ENCODE measurements at regions not wholly inside any gene's neighbourhood (a gene's known extent, or its start where the extent isn't known, plus 50 kb on each side); places are given as distances from the start of the nearest gene placed in this dataset.

- TF ChIP-seq, protein P1, sequence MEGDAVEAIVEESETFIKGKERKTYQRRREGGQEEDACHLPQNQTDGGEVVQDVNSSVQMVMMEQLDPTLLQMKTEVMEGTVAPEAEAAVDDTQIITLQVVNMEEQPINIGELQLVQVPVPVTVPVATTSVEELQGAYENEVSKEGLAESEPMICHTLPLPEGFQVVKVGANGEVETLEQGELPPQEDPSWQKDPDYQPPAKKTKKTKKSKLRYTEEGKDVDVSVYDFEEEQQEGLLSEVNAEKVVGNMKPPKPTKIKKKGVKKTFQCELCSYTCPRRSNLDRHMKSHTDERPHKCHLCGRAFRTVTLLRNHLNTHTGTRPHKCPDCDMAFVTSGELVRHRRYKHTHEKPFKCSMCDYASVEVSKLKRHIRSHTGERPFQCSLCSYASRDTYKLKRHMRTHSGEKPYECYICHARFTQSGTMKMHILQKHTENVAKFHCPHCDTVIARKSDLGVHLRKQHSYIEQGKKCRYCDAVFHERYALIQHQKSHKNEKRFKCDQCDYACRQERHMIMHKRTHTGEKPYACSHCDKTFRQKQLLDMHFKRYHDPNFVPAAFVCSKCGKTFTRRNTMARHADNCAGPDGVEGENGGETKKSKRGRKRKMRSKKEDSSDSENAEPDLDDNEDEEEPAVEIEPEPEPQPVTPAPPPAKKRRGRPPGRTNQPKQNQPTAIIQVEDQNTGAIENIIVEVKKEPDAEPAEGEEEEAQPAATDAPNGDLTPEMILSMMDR (conservative IDR thresholded peaks at IDR 0.05; ENCODE audit: low read length): no peak
- H3K4me3 ChIP-seq (ENCODE audit: low read length): no peak overlapping the region
- DNase-seq (ENCODE audit: low read depth): no peak
Measured at GRCh38 chr5:3742750-3743149, 147.1 kb downstream of the IRX1 start.

GRCh38 chr5:3751846-3752245 lies 156.2 kb downstream of the IRX1 start:
- TF ChIP-seq, protein P1 (conservative IDR thresholded peaks at IDR 0.05; ENCODE audit: low read length): no peak
- H3K4me3 ChIP-seq (ENCODE audit: low read length): no peak overlapping the region
- no peak for DNase-seq (ENCODE audit: low read depth)

DNA sequence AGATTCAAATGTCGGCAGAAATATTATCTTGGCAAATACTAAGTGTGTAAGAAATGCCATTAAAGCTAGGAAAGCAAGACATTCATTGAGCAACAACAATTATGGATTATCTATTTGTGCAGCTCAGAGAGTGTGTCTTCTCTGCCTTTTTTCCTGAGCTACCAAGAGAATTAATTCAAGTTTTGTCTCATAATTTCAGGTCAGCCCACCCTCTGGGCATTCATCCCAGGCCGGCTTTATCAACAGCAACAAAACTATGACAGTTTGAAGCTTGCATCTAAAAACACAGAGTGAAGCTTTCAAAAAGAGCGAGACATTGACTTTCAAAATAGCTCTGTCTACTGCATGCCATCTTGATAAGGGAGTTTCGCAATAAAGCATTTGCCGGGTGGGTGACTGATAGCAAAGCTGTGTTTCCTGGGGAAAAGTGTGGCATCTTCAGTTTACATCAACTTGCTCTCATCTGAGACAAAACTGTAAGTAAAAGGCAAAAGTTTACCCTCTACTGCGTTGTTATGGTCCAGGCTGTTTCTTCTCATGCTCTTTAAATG lies 182.4 kb downstream of the IRX1 start:
- DNase-seq (ENCODE audit: low read depth): no peak
- H3K4me3 ChIP-seq (ENCODE audit: low read length): no peak overlapping the region
- TF ChIP-seq, protein P1 (conservative IDR thresholded peaks at IDR 0.05; ENCODE audit: low read length): no peak

DNA sequence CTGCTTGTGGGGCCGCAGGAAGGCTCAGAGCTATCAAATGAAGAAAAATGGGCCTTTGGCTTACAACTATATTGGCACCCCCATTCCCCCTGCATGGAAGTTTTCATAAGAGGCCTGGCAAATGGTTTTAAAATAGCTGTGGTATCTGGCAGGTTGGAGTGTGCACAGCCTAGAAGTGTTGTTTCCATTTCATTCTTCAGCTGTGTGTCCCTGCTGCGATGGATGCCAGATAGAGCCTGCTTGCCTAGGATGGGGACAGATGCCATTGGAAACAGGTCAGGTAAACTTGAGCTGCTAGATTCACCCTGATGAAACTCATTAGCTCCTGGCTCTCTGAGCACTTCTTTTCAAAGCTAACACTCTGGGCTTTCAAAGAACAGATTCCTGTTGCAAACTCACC lies 183.3 kb downstream of the IRX1 start:
- no peak overlapping the region for H3K4me3 ChIP-seq (ENCODE audit: low read length)
- no peak for DNase-seq (ENCODE audit: low read depth)
- TF ChIP-seq, protein P1 (conservative IDR thresholded peaks at IDR 0.05; ENCODE audit: low read length): no peak

GRCh38 chr5:3780278-3780677 lies 184.6 kb downstream of the IRX1 start:
- no peak overlapping the region for H3K4me3 ChIP-seq (ENCODE audit: low read length)
- TF ChIP-seq, protein P1 (conservative IDR thresholded peaks at IDR 0.05; ENCODE audit: low read length): no peak
- no peak for DNase-seq (ENCODE audit: low read depth)

DNA sequence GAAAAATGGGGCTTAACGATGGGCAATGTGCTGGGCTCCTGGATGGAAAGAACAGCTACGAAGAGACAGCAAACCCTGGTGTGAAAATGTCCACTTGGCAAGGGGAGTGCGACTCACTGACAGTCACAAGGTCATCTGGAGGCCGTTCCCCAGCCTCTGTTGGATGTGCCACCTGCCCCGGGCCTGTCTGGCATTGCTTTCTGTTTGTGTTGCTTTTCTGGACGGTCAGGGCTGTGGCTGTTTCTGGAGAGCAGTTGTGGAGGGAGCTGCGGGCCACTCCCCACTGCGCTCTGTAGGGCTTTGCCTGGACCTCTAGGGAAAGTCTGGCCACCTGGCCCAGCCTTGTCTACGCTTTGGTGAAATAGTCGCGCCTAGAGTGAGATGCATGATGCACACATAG lies 185.3 kb downstream of the IRX1 start:
- no peak overlapping the region for H3K4me3 ChIP-seq (ENCODE audit: low read length)
- TF ChIP-seq, protein P1 (conservative IDR thresholded peaks at IDR 0.05; ENCODE audit: low read length): no peak
- DNase-seq (ENCODE audit: low read depth): no peak

DNA sequence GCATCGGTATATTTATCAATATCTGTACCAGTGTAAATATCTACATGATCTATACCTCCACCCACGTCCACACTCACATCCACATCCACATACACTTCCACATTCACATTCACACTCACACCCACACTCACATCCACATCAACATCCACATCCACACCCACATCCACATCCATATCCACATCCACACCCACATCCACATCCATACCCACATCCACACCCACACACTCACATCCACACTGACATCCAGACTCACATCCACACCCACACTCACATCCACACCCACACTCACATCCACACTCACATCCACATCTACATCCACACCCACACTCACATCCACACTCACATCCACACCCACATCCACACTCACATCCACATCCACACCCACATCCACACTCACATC lies 189.2 kb downstream of the IRX1 start:
- DNase-seq (ENCODE audit: low read depth): no peak
- TF ChIP-seq, protein P1 (conservative IDR thresholded peaks at IDR 0.05; ENCODE audit: low read length): no peak
- H3K4me3 ChIP-seq (ENCODE audit: low read length): no peak overlapping the region

All from AG10803 (cell line).